ENCODE measurements at regions not wholly inside any gene's neighbourhood (a gene's known extent, or its start where the extent isn't known, plus 50 kb on each side); places are given as distances from the start of the nearest gene placed in this dataset.

GRCh38 chr13:72506706-72507105, 220.7 kb downstream of the MZT1 start:
- no peaks in the 10 kb centered on the region for H3K36me3 ChIP-seq (ENCODE audit: insufficient read depth, low read length)
- no peaks in the 10 kb centered on the region for H3K27me3 ChIP-seq (ENCODE audit: insufficient read depth, low read length)
- no peak overlapping the region for H2AFZ ChIP-seq (ENCODE audit: low read depth, low read length)
- no peaks in the 10 kb centered on the region for H3K9me3 ChIP-seq (ENCODE audit: low read length)
- peaks cover 10% of the 10 kb centered on the region for H3K4me1 ChIP-seq (ENCODE audit: insufficient read depth, low read length)
- no peak overlapping the region for H3K4me3 ChIP-seq (ENCODE audit: low read length)

- Histone ChIP-seq H2AFZ (ENCODE audit: low read depth, low read length) (no peak overlapping the region), H3K27me3 (ENCODE audit: insufficient read depth, low read length) (no peaks in the 10 kb centered on the region), H3K9me3 (ENCODE audit: low read length) (no peaks in the 10 kb centered on the region), H3K4me3 (ENCODE audit: low read length) (no peak overlapping the region), H3K36me3 (ENCODE audit: insufficient read depth, low read length) (no peaks in the 10 kb centered on the region), H3K4me1 (ENCODE audit: insufficient read depth, low read length) (peaks cover 10% of the 10 kb centered on the region)
Measured at GRCh38 chr13:72505376-72505775, 222.1 kb downstream of the MZT1 start.

- Histone ChIP-seq H2AFZ (ENCODE audit: low read depth, low read length) (peak overlapping the region; percentile 93), H3K27me3 (ENCODE audit: insufficient read depth, low read length) (no peaks in the 10 kb centered on the region), H3K36me3 (ENCODE audit: insufficient read depth, low read length) (no peaks in the 10 kb centered on the region), H3K4me3 (ENCODE audit: low read length) (no peak overlapping the region), H3K4me1 (ENCODE audit: insufficient read depth, low read length) (peaks cover 10% of the 10 kb centered on the region), H3K9me3 (ENCODE audit: low read length) (no peaks in the 10 kb centered on the region)
Measured at GRCh38 chr13:72504131-72504841, 223.1 kb downstream of the MZT1 start.

GRCh38 chr13:72500851-72501250, 226.6 kb downstream of the MZT1 start:
- H3K36me3 ChIP-seq (ENCODE audit: insufficient read depth, low read length): no peaks in the 10 kb centered on the region
- H2AFZ ChIP-seq (ENCODE audit: low read depth, low read length): no peak overlapping the region

GRCh38 chr13:72495681-72496080, 231.7 kb downstream of the MZT1 start:
- Histone ChIP-seq H2AFZ (ENCODE audit: low read depth, low read length) (no peak overlapping the region), H3K36me3 (ENCODE audit: insufficient read depth, low read length) (no peaks in the 10 kb centered on the region), H3K9me3 (ENCODE audit: low read length) (no peaks in the 10 kb centered on the region), H3K27me3 (ENCODE audit: insufficient read depth, low read length) (no peaks in the 10 kb centered on the region), H3K4me1 (ENCODE audit: insufficient read depth, low read length) (no peaks in the 10 kb centered on the region), H3K4me3 (ENCODE audit: low read length) (no peak overlapping the region)

More at GRCh38 chr13:72500851-72501250, 226.6 kb downstream of the MZT1 start:
- Histone ChIP-seq H3K27me3 (ENCODE audit: insufficient read depth, low read length) (no peaks in the 10 kb centered on the region), H3K4me3 (ENCODE audit: low read length) (no peak overlapping the region), H3K9me3 (ENCODE audit: low read length) (no peaks in the 10 kb centered on the region), H3K4me1 (ENCODE audit: insufficient read depth, low read length) (peaks cover 10% of the 10 kb centered on the region)

GRCh38 chr13:72489751-72490150, 237.7 kb downstream of the MZT1 start:
- H2AFZ ChIP-seq (ENCODE audit: low read depth, low read length): no peak overlapping the region
- H3K27me3 ChIP-seq (ENCODE audit: insufficient read depth, low read length): no peaks in the 10 kb centered on the region
- H3K9me3 ChIP-seq (ENCODE audit: low read length): no peaks in the 10 kb centered on the region
- H3K36me3 ChIP-seq (ENCODE audit: insufficient read depth, low read length): no peaks in the 10 kb centered on the region
- no peak overlapping the region for H3K4me3 ChIP-seq (ENCODE audit: low read length)
- H3K4me1 ChIP-seq (ENCODE audit: insufficient read depth, low read length): no peaks in the 10 kb centered on the region

- Histone ChIP-seq H3K9me3 (ENCODE audit: low read length) (no peaks in the 10 kb centered on the region), H3K27me3 (ENCODE audit: insufficient read depth, low read length) (no peaks in the 10 kb centered on the region), H3K36me3 (ENCODE audit: insufficient read depth, low read length) (no peaks in the 10 kb centered on the region), H2AFZ (ENCODE audit: low read depth, low read length) (no peak overlapping the region), H3K4me1 (ENCODE audit: insufficient read depth, low read length) (peaks cover 6% of the 10 kb centered on the region), H3K4me3 (ENCODE audit: low read length) (no peak overlapping the region)
Measured at GRCh38 chr13:72473321-72473720, 254.1 kb downstream of the MZT1 start.

- no peak overlapping the region for H2AFZ ChIP-seq (ENCODE audit: low read depth, low read length)
- peaks cover 6% of the 10 kb centered on the region for H3K4me1 ChIP-seq (ENCODE audit: insufficient read depth, low read length)
- no peaks in the 10 kb centered on the region for H3K9me3 ChIP-seq (ENCODE audit: low read length)
- no peaks in the 10 kb centered on the region for H3K27me3 ChIP-seq (ENCODE audit: insufficient read depth, low read length)
- no peak overlapping the region for H3K4me3 ChIP-seq (ENCODE audit: low read length)
- H3K36me3 ChIP-seq (ENCODE audit: insufficient read depth, low read length): no peaks in the 10 kb centered on the region
Measured at GRCh38 chr13:72469906-72470305, 257.5 kb downstream of the MZT1 start.

- Histone ChIP-seq H3K36me3 (ENCODE audit: insufficient read depth, low read length) (no peaks in the 10 kb centered on the region), H3K27me3 (ENCODE audit: insufficient read depth, low read length) (no peaks in the 10 kb centered on the region), H3K4me1 (ENCODE audit: insufficient read depth, low read length) (peaks cover 43% of the 10 kb centered on the region), H3K4me3 (ENCODE audit: low read length) (peak overlapping the region; percentile 11), H2AFZ (ENCODE audit: low read depth, low read length) (no peak overlapping the region), H3K9me3 (ENCODE audit: low read length) (no peaks in the 10 kb centered on the region)
Measured at GRCh38 chr13:72463561-72463960, 263.9 kb downstream of the MZT1 start.

- no peaks in the 10 kb centered on the region for H3K27me3 ChIP-seq (ENCODE audit: insufficient read depth, low read length)
- no peak overlapping the region for H3K4me3 ChIP-seq (ENCODE audit: low read length)
Measured at GRCh38 chr13:72462726-72463125, 264.7 kb downstream of the MZT1 start.

GRCh38 chr13:72462166-72462565, 265.3 kb downstream of the MZT1 start:
- Histone ChIP-seq H3K4me3 (ENCODE audit: low read length) (no peak overlapping the region), H2AFZ (ENCODE audit: low read depth, low read length) (no peak overlapping the region), H3K36me3 (ENCODE audit: insufficient read depth, low read length) (no peaks in the 10 kb centered on the region), H3K4me1 (ENCODE audit: insufficient read depth, low read length) (peaks cover 56% of the 10 kb centered on the region), H3K27me3 (ENCODE audit: insufficient read depth, low read length) (no peaks in the 10 kb centered on the region), H3K9me3 (ENCODE audit: low read length) (no peaks in the 10 kb centered on the region)

More at GRCh38 chr13:72462726-72463125, 264.7 kb downstream of the MZT1 start:
- Histone ChIP-seq H3K9me3 (ENCODE audit: low read length) (no peaks in the 10 kb centered on the region), H3K36me3 (ENCODE audit: insufficient read depth, low read length) (no peaks in the 10 kb centered on the region), H3K4me1 (ENCODE audit: insufficient read depth, low read length) (peaks cover 51% of the 10 kb centered on the region), H2AFZ (ENCODE audit: low read depth, low read length) (no peak overlapping the region)

GRCh38 chr13:72458701-72459100, 268.7 kb downstream of the MZT1 start:
- Histone ChIP-seq H3K4me3 (ENCODE audit: low read length) (no peak overlapping the region), H3K4me1 (ENCODE audit: insufficient read depth, low read length) (peaks cover 63% of the 10 kb centered on the region), H2AFZ (ENCODE audit: low read depth, low read length) (no peak overlapping the region), H3K36me3 (ENCODE audit: insufficient read depth, low read length) (no peaks in the 10 kb centered on the region), H3K9me3 (ENCODE audit: low read length) (no peaks in the 10 kb centered on the region), H3K27me3 (ENCODE audit: insufficient read depth, low read length) (no peaks in the 10 kb centered on the region)

- Histone ChIP-seq H2AFZ (ENCODE audit: low read depth, low read length) (no peak overlapping the region), H3K9me3 (ENCODE audit: low read length) (no peaks in the 10 kb centered on the region), H3K27me3 (ENCODE audit: insufficient read depth, low read length) (no peaks in the 10 kb centered on the region), H3K36me3 (ENCODE audit: insufficient read depth, low read length) (no peaks in the 10 kb centered on the region), H3K4me1 (ENCODE audit: insufficient read depth, low read length) (peaks cover 48% of the 10 kb centered on the region), H3K4me3 (ENCODE audit: low read length) (no peak overlapping the region)
Measured at GRCh38 chr13:72457151-72457550, 270.3 kb downstream of the MZT1 start.

- Histone ChIP-seq H3K36me3 (ENCODE audit: insufficient read depth, low read length) (no peaks in the 10 kb centered on the region), H2AFZ (ENCODE audit: low read depth, low read length) (no peak overlapping the region), H3K27me3 (ENCODE audit: insufficient read depth, low read length) (no peaks in the 10 kb centered on the region), H3K4me1 (ENCODE audit: insufficient read depth, low read length) (peaks cover 42% of the 10 kb centered on the region), H3K4me3 (ENCODE audit: low read length) (no peak overlapping the region), H3K9me3 (ENCODE audit: low read length) (no peaks in the 10 kb centered on the region)
Measured at GRCh38 chr13:72456486-72456885, 270.9 kb downstream of the MZT1 start.

Measured in neuron (in vitro differentiated cells).